NT2/D1 (cell line): ENCODE measurements at regions not wholly inside any gene's neighbourhood (a gene's known extent, or its start where the extent isn't known, plus 50 kb on each side); places are given as distances from the start of the nearest gene placed in this dataset.

Source experiments
- SUZ12 ChIP-seq: IDR thresholded peaks from 2 replicates; pipeline ENCODE4 v1.6.1; 2011; ENCODE audit not compliant: insufficient read length, insufficient read depth; ENCODE audit errors: extremely low read depth
- ZNF274 ChIP-seq: IDR thresholded peaks from 2 replicates; pipeline ENCODE4 v1.6.1; 2011; ENCODE audit warnings: mild to moderate bottlenecking, low read depth, low read length

DNA sequence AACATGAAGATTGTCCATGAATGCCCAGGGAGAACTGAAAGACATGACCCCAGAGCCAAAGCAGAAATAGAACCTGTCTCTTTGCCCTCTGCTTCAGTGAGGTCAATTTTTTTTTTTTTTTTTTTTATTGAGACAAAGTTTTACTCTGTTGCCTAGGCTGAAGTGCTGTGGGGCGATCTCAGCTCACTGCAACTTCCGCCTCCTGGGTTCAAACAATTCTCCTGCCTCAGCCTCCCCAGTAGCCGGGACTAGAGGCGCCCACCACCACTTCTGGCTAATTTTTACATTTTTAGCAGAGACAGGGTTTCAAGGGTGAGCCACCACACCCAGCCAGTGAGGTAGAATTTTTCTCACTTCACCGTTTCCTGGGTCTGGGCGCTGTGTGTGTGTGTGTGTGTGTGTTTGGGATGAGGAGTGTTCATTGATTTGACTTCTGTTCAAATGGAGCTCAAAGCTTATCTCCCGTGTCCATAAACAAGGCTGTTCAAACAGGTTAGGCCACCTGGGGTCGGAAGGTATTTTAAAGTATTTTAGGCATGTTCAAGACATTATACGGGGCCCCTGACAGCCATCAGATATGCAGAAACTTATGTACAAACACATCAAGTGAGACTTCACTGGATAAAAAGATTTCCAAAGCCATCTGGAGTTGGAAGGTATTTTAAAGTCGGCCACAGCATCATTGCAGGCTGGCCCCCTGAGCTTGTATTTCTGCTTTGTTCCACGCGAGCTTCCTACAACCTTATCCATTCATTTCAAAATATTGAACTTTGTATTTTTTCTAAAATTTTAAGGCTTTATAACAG, 93.8 kb downstream of the MAP3K8 start:
- no peak for TF ChIP-seq ZNF274
- TF ChIP-seq SUZ12, result no peak
